ENCODE measurements at regions not wholly inside any gene's neighbourhood (a gene's known extent, or its start where the extent isn't known, plus 50 kb on each side); places are given as distances from the start of the nearest gene placed in this dataset.

GRCh38 chr4:122044501-122044900 is 92.6 kb upstream of the TRPC3 start:
- TF ChIP-seq, protein P1, sequence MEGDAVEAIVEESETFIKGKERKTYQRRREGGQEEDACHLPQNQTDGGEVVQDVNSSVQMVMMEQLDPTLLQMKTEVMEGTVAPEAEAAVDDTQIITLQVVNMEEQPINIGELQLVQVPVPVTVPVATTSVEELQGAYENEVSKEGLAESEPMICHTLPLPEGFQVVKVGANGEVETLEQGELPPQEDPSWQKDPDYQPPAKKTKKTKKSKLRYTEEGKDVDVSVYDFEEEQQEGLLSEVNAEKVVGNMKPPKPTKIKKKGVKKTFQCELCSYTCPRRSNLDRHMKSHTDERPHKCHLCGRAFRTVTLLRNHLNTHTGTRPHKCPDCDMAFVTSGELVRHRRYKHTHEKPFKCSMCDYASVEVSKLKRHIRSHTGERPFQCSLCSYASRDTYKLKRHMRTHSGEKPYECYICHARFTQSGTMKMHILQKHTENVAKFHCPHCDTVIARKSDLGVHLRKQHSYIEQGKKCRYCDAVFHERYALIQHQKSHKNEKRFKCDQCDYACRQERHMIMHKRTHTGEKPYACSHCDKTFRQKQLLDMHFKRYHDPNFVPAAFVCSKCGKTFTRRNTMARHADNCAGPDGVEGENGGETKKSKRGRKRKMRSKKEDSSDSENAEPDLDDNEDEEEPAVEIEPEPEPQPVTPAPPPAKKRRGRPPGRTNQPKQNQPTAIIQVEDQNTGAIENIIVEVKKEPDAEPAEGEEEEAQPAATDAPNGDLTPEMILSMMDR (conservative IDR thresholded peaks at IDR 0.05; ENCODE audit: low read length): no peak
- no peak for TF ChIP-seq EZH2phosphoT487 (IDR thresholded peaks at IDR 0.05; ENCODE audit: borderline replicate concordance, low read depth, low read length)
